MV-4-11 (cell line): ENCODE measurements at regions not wholly inside any gene's neighbourhood (a gene's known extent, or its start where the extent isn't known, plus 50 kb on each side); places are given as distances from the start of the nearest gene placed in this dataset.
"Not testable (repeated sequence)": the region's sequence is repeated elsewhere in the genome, so short reads cannot be mapped to it uniquely, and the experiment has no call there.

Source experiments
- DNase-seq: peaks from one replicate; lab custom pipeline; 2025; lab: John Stamatoyannopoulos, UW

GRCh38 chr14:53216478-53216877 lies 63.4 kb upstream of the DDHD1 start:
- not testable (repeated sequence) for DNase-seq

GRCh38 chr14:53215101-53215500 lies 62.0 kb upstream of the DDHD1 start:
- no peak for DNase-seq

- no peak for DNase-seq
Observed at GRCh38 chr14:53214384-53214783, 61.3 kb upstream of the DDHD1 start.

- DNase-seq, result no peak
Observed at GRCh38 chr14:53213761-53214160, 60.6 kb upstream of the DDHD1 start.

- peak; percentile 72 for DNase-seq
Observed at GRCh38 chr14:53209370-53209769, 56.2 kb upstream of the DDHD1 start.
